ENCODE measurements at regions not wholly inside any gene's neighbourhood (a gene's known extent, or its start where the extent isn't known, plus 50 kb on each side); places are given as distances from the start of the nearest gene placed in this dataset.

DNA sequence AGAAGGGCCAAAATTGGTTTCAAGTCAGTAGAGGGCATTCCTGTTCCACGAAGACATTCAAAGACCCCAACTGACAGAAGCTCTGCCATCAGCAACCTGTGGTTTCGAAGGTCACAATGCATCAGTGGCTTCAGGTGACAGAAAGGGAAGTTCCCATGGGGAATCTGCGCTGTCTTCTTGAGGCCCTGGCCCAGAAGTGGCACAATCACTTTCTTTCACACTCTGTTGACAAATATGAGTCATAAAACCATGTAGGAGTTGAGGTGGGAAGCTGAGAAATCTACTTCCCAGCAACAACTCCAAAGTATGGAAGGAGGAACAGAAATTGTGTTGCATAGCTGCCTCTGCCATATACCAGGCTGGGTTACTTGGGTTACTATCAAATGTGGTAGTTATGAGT is 621.1 kb upstream of the FANCL start:
- DNase-seq (ENCODE audit: low read depth), result no peak

GRCh38 chr2:58860586-58860985 is 619.5 kb upstream of the FANCL start:
- no peak for DNase-seq (ENCODE audit: low read depth)

GRCh38 chr2:58856100-58856499 is 615.0 kb upstream of the FANCL start:
- DNase-seq (ENCODE audit: low read depth), result no peak

- DNase-seq (ENCODE audit: low read depth), result peak; percentile 18
Observed at GRCh38 chr2:58853420-58853819, 612.3 kb upstream of the FANCL start.

- DNase-seq (ENCODE audit: low read depth), result no peak
Observed at GRCh38 chr2:58852905-58853304, 611.8 kb upstream of the FANCL start.

DNA sequence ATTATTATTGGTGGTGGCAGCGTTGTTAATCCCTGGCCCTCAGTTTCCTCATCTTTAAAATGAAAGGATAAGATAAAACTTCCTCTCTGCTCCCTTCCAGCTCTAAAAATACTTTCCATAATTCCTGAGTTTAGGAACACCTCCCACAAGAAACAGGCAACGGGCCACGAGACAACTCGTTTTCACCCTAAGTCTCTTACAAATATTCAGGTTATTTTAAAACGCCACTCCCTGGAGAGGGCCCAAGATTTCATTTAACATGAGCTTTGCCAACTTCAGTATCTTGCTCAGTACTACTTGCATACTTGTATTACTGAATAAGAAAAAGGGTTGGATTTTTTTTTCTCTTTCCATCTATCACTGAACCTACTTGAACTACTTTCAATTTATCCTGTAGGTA is 611.1 kb upstream of the FANCL start:
- no peak for DNase-seq (ENCODE audit: low read depth)

GRCh38 chr2:58851598-58851997 is 610.5 kb upstream of the FANCL start:
- peak; percentile 18 for DNase-seq (ENCODE audit: low read depth)

- no peak for DNase-seq (ENCODE audit: low read depth)
Observed at GRCh38 chr2:58845011-58845410, 603.9 kb upstream of the FANCL start.

DNA sequence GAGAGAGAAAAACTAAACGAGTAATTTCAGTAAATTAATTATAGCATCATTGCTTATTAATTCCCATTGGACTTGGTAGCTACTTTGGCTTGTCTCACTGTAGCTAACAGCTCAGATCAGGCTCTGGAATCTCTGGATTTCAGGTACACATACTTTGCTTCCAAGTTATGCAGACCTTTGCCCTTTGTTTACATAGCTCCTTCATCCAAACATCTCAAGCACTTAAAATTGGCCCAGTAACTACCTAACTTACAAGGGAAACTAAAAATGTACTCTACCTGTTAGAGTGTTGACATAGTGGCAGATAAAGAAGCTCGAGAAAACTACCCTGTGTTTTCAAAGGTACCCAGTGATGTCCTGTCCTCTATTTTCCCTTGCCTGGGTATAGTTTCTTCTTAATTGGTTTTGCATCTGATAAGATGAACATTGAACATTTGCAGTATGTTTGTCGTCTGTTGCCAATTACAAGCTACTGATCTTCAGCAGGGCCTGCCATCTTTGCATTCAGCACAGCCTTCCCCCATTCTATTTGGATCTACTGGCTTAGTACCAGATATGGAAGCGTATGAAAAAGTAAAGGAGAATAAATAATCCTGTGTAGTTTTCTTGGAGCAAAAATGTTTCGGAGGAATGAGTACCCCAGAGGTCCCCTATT is 601.5 kb upstream of the FANCL start:
- DNase-seq (ENCODE audit: low read depth), result no peak

DNA sequence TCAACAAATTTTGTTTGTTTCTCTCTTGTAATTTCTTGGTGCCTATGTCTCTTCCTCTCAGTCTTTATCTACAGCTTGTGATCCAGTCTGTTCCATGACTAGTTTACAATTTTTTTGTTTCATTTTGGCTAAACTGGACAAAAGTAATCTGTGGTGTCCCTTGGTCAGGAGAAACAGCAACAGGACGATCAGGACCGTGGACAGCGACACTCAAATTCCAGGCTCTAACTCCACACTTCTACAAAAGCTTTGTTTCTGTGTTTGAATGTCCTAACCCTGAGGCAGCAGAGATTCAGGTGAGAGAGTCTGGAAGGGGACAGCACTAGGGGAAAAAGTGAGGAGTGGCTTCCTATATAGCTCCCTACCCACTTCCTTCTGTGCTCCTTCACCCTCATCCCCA is 593.3 kb upstream of the FANCL start:
- peak; percentile 58 for DNase-seq (ENCODE audit: low read depth)

DNA sequence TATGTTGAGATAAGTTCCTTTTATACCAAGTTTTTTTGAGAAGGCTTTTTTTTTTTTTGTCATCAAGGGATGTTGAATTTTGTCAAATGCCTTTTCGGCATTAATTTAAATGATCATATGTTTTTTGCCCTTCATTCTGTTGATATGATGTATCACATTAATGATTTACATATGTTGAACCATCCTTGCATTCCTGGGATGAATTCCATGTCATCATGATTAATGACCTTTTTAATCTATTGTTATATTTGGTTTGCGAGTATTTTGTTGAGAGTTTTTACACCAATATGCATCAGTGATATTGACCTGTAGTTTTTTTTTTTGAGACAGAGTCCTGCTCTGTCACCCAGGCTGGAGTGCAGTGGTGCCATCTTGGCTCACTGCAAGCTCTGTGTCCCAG is 585.7 kb upstream of the FANCL start:
- no peak for DNase-seq (ENCODE audit: low read depth)

- no peak for DNase-seq (ENCODE audit: low read depth)
Observed at GRCh38 chr2:58812771-58813344, 571.7 kb upstream of the FANCL start.

DNA sequence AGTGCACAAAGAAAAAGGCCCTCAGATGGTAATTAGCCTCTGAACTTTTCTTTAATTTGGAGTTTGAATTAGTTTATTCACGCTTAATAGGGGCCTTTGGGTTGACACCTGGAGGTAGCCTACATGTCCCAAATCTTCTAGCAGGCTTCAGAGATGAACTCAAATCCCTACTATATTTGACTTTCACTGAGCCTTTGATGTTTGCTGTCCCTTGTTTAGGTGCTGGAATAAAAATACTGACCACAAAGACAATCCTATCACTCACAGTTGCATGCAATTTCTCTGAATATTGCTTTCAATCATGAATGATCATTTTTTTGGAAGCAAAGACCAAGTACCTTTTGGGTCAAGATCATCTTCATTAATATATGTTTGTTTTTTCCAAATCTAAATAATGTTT is 564.0 kb upstream of the FANCL start:
- DNase-seq (ENCODE audit: low read depth), result no peak

DNA sequence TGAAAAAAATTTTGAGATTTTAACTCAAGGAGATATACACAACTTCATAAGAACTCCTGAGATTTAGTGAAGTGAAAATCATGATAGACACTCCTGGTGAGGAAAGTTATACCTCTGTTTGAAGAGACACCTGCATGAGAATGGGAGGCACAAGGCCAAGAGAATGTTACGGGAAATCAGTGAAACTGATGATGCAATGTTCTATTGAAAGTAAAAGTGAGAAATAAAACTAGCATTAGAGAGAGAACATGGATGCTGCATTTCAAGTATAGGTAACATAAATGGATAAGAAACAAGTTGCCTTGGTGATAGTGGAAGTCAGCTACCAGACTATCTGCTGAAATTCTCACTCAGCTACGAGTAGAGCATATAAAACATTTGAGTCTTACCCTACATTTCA is 562.1 kb upstream of the FANCL start:
- no peak for DNase-seq (ENCODE audit: low read depth)

GRCh38 chr2:58800881-58801280 is 559.8 kb upstream of the FANCL start:
- DNase-seq (ENCODE audit: low read depth), result no peak

DNA sequence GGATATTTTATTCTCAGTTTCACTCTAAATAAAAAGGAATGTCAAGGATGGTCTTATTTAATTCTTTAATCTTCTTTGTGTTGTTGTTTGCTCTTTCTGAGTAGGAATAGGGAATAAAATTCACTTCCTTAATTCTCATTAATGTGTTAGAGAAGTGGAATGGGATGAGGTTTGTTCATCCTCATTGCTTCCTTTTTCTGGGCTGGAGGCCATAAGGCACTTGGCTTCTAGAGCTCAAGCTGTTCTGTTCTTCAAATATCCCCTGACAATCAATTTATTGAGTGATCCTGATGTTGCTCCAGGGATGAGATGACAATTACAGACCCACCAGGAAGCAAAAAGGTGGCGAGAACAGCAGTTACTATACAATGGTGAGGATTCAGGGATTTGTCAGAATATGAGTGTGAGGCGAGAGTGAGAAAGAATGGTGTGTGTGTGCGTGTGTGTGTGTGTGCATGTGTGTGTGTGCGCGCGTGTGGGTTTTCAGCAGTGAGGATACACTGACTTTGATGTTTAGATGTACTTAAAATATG is 557.6 kb upstream of the FANCL start:
- no peak for DNase-seq (ENCODE audit: low read depth)

DNA sequence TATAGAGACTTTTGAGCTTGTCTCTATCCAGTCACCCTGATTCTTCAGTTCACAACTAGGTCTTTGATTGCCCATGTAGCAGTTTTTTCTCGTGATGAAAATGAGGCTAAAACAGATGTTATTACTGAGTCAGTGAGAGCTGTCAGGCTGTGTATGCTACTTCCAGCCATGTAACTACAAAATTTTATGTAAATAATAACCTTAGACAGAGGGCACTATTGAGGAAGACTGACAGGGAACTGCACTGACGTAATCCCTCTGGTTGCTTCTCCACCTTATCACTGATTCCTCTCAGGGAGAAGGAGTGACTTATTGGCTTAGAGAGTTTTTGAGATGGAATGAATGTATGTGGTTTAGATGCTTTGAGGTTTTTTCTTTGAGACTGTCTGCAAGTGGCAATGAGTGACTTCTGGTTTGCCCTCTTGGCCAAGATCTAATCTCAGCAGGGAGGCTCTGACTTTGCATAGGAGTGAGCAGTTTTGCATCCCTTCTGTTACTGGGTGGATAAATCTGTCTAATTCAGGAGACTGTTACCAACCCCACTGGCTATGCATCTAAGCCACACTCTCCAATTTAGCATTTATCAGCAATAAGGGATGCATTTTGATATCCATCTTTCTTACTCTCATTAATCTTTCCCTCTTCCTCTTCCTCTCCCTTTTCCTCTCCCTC is 555.2 kb upstream of the FANCL start:
- DNase-seq (ENCODE audit: low read depth), result peak; percentile 1

DNA sequence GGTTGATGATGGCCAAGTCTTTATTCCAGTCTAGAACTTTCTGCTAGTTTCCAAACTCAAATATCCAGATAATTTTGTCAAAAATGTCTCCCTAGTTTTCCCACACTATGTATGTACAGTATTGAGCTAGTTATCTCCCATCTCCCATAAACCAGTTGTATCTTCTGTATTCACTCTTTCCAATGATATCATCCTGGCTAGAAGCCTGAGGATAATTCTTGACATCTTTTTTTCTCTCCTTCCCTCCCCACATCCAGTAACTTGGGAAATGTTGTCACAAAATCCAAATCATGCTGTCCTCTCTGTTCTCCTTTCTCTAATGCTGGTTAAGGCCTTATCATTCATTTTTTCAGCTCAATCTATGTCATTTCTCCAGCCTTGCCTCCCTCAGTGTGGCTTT is 553.8 kb upstream of the FANCL start:
- no peak for DNase-seq (ENCODE audit: low read depth)

DNA sequence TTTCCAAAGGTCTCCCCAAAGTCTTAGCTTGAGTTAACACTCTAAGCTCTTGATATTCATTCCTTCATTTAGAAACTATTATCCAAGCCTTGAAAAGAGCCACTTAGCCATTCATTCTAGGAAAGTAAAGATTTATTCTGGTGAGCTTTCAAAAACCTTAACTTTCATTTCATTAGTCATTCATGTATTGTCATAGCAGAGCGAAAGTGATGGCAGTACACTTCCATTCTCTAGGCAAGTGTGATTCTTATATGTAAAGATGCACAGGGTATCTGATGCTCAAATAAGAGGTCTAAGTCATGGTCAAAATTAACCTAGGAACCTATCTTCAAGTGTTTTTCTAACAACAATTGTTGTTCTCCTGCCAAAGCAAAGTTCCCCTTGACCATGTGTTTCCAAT is 553.0 kb upstream of the FANCL start:
- DNase-seq (ENCODE audit: low read depth), result no peak

GRCh38 chr2:58788402-58788801 is 547.3 kb upstream of the FANCL start:
- DNase-seq (ENCODE audit: low read depth), result no peak

DNA sequence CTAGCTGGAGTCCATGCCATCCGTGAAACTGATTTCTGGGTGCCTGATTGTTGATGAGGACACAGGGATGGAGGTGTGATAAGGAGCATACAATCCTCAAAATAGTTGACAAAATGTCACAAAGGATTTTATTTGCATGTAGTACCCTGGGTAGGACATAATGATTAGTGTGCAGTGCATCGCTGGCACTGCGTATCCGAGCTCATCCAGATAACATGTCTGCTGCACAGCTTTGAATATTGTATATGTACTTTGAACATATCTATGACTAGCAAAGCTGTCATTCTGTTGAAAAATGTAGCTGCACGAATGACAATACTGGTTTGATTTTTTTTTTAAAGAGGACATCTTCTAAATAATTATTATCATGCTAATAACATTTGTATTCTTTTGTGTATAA is 529.7 kb upstream of the FANCL start:
- DNase-seq (ENCODE audit: low read depth), result no peak

DNA sequence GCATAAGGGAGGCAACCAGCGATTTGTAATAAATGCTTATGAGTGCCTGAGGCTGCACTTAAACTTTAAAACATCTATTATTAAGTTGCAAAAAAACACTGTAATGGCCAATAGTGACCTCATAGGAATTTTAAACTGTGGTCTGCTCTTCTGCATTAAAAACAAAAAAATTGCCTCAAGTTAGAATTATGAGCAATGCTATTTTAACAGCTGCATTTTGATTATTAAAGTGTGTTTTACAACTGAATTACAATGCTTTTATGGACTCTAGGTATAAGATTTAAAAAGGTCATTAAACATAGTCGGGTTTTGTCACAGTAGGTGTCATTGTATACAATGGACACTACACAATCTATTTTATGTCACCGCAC is 528.7 kb upstream of the FANCL start:
- peak; percentile 1 for DNase-seq (ENCODE audit: low read depth)

GRCh38 chr2:58769111-58769863 is 528.2 kb upstream of the FANCL start:
- no peak for DNase-seq (ENCODE audit: low read depth)
